Sciatic nerve (tissue), 2 donors: ENCODE measurements at regions not wholly inside any gene's neighbourhood (a gene's known extent, or its start where the extent isn't known, plus 50 kb on each side); places are given as distances from the start of the nearest gene placed in this dataset.
"Not testable (repeated sequence)": the region's sequence is repeated elsewhere in the genome, so short reads cannot be mapped to it uniquely, and the experiment has no call there.

Experiments
- ATAC-seq: fragments of 200-7000 bp; cut with Tn5 transposase; one replicate; pipeline ENCODE4 v1.9.1; 2020; ENCODE audit warnings: mild to moderate bottlenecking, moderate library complexity
- DNase-seq: peaks from one replicate; pipeline ENCODE4 v3.0.0-alpha.2; 2020; ENCODE audit warnings: low spot score
- intact Hi-C: fragments of 100-400 bp; cut with DNase I; formaldehyde crosslinking; loops from one replicate; pipeline ENCODE4 v1.14.2; 2022
- donor health status: DM: no; HTN: no; CAD: no.
- donor health status: DM: no; HTN: no; CAD: no.

- ATAC-seq = no peak
- no peak for DNase-seq
- intact Hi-C loops = no loop called here
These were observed 51.5 kb upstream of the IFNE start for GRCh38 chr9:21533597-21533996.

- intact Hi-C loops = loop anchor here (5.0 kb wide), 1 partner anchor 248 kb away; no protein-coding TSS in a partner anchor
These were observed 53.3 kb upstream of the IFNE start for GRCh38 chr9:21535396-21535795.

GRCh38 chr9:21542787-21543186 is 60.7 kb upstream of the IFNE start:
- DNase-seq (no peak), ATAC-seq (no peak)
- intact Hi-C loops = no loop called here

More at GRCh38 chr9:21535396-21535795, 53.3 kb upstream of the IFNE start:
- no peak for DNase-seq
- ATAC-seq = no peak

GRCh38 chr9:21543187-21543586 is 61.1 kb upstream of the IFNE start:
- ATAC-seq (no peak), DNase-seq (no peak)
- intact Hi-C loops = no loop called here

- ATAC-seq, DNase-seq, intact Hi-C loops: not testable (repeated sequence)
These were observed 61.7 kb upstream of the IFNE start for GRCh38 chr9:21543816-21544215.

GRCh38 chr9:21546949-21547348 is 64.8 kb upstream of the IFNE start:
- ATAC-seq (no peak), DNase-seq (no peak)
- intact Hi-C loops = no loop called here

- DNase-seq = no peak
- ATAC-seq = no peak
- intact Hi-C loops = no loop called here
These were observed 67.2 kb upstream of the IFNE start for GRCh38 chr9:21549251-21549765.

- DNase-seq (no peak), ATAC-seq (no peak)
- intact Hi-C loops = no loop called here
These were observed 67.8 kb upstream of the IFNE start for GRCh38 chr9:21549890-21550289.

- intact Hi-C loops = no loop called here
- ATAC-seq (no peak), DNase-seq (no peak)
These were observed 68.3 kb upstream of the IFNE start for GRCh38 chr9:21550392-21550791.

GRCh38 chr9:21551401-21551800 is 69.3 kb upstream of the IFNE start:
- DNase-seq (no peak), ATAC-seq (no peak)
- intact Hi-C loops = no loop called here

- DNase-seq = no peak
- no peak for ATAC-seq
- intact Hi-C loops = no loop called here
These were observed 70.4 kb upstream of the IFNE start for GRCh38 chr9:21552244-21553170.

- intact Hi-C loops = no loop called here
- no peak for ATAC-seq
- DNase-seq = no peak
These were observed 71.3 kb upstream of the IFNE start for GRCh38 chr9:21553441-21553840.

GRCh38 chr9:21554813-21555212 is 72.7 kb upstream of the IFNE start:
- intact Hi-C loops = no loop called here
- ATAC-seq (no peak), DNase-seq (no peak)

- intact Hi-C loops = no loop called here
- ATAC-seq = no peak
- no peak for DNase-seq
These were observed 73.8 kb upstream of the IFNE start for GRCh38 chr9:21555911-21556310.

- no peak for ATAC-seq
- intact Hi-C loops = no loop called here
- DNase-seq = no peak
These were observed 74.7 kb upstream of the IFNE start for GRCh38 chr9:21556581-21557427.

GRCh38 chr9:21557428-21557768 is 75.3 kb upstream of the IFNE start:
- no peak for ATAC-seq
- intact Hi-C loops = no loop called here
- no peak for DNase-seq

GRCh38 chr9:21558079-21558478 is 76.0 kb upstream of the IFNE start:
- DNase-seq (no peak), ATAC-seq (no peak)
- intact Hi-C loops = no loop called here

- no peak for DNase-seq
- intact Hi-C loops = no loop called here
- ATAC-seq = no peak
These were observed 76.7 kb upstream of the IFNE start for GRCh38 chr9:21558615-21559401.
